ENCODE measurements at regions not wholly inside any gene's neighbourhood (a gene's known extent, or its start where the extent isn't known, plus 50 kb on each side); places are given as distances from the start of the nearest gene placed in this dataset.

DNA sequence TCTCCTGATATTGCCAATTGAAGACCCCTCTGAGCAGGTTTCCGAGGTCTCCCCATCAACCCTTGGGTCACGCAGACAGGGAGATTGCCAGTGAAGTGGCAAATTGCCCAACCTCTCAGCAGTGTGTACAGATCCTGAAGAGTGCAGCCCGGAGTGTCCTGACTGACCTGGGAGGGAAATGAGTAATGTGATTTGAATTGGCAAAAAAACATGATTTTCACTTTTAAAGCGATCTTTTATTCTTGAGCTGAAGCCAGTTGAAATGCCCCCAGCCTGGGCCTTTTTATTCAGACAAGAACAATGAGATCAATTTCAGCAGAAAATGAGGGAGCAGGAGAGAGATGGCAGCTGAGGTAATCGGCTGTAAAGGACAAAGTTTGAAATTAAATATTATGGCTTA is 401.8 kb downstream of the RAPGEF2 start:
- peak; percentile 30 for DNase-seq (ENCODE audit: low read depth)
- H3K4me3 ChIP-seq (ENCODE audit: control insufficient read depth, low read depth, low read length): no peak overlapping the region

GRCh38 chr4:159505266-159505975 is 402.5 kb downstream of the RAPGEF2 start:
- no peak overlapping the region for H3K4me3 ChIP-seq (ENCODE audit: control insufficient read depth, low read depth, low read length)
- DNase-seq (ENCODE audit: low read depth): no peak
- TF ChIP-seq CTCF (conservative IDR thresholded peaks at IDR 0.05; ENCODE audit: control insufficient read depth, insufficient read depth, low read depth, low read length): no peak

More for the DNA sequence above, 401.8 kb downstream of the RAPGEF2 start:
- no peak for TF ChIP-seq CTCF (conservative IDR thresholded peaks at IDR 0.05; ENCODE audit: control insufficient read depth, insufficient read depth, low read depth, low read length)

DNA sequence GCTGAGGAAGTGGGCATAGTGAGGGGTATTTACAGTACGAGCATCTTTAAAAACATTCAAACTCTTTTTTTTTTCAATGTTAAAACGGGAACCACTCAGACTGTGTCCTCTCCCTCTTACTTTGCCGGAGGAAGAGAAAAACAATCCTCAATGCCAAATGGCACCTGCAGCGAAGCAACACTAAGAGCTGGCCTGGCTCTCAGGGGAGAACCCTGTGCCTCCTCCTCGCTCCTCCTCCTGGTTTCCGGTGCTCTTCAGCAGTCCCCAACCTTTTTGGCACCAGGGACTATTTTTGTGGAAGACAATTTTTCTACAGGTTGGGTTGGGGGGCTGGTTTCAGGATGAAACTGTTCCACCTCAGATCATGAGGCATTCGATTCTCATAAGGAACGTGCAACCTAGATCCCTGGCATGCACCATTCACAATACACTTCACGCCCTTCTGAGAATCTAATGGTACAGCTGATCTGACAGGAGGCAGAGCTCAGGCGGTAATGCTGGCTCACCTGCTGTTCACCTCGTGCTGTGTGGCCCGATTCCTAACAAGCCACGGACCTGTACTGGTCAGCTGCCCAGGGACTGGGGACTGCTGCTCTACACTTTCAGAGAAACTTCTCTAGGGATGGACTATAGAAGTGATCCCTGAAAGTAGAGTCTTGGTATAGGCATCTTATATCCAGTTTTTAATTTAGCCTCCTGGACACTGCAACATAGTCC is 404.1 kb downstream of the RAPGEF2 start:
- no peak for TF ChIP-seq CTCF (conservative IDR thresholded peaks at IDR 0.05; ENCODE audit: control insufficient read depth, insufficient read depth, low read depth, low read length)
- no peak overlapping the region for H3K4me3 ChIP-seq (ENCODE audit: control insufficient read depth, low read depth, low read length)
- no peak for DNase-seq (ENCODE audit: low read depth)

- DNase-seq (ENCODE audit: low read depth): peak; percentile 38
- no peak for TF ChIP-seq CTCF (conservative IDR thresholded peaks at IDR 0.05; ENCODE audit: control insufficient read depth, insufficient read depth, low read depth, low read length)
- H3K4me3 ChIP-seq (ENCODE audit: control insufficient read depth, low read depth, low read length): no peak overlapping the region
Measured at GRCh38 chr4:159508917-159509500, 406.1 kb downstream of the RAPGEF2 start.

DNA sequence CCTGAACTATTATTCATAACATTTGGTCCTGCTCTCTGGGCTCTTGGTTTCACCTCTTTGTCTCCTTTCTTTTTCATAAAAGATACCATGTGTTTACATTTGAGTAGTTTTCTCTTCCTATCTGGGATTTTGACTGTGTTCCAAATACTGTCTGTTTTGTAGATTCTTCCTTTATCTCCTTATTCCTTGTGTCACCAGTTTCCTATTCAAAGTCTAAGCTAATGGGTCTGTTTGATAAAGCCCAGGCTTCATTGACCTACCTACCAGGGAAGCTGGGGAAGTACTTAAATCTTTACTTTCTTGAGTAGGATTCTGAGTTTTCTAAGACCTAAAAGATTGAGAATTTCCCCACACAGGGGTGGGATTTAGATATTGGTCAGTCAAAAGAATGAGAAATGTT is 409.5 kb downstream of the RAPGEF2 start:
- TF ChIP-seq CTCF (conservative IDR thresholded peaks at IDR 0.05; ENCODE audit: control insufficient read depth, insufficient read depth, low read depth, low read length): no peak
- DNase-seq (ENCODE audit: low read depth): no peak
- H3K4me3 ChIP-seq (ENCODE audit: control insufficient read depth, low read depth, low read length): no peak overlapping the region

DNA sequence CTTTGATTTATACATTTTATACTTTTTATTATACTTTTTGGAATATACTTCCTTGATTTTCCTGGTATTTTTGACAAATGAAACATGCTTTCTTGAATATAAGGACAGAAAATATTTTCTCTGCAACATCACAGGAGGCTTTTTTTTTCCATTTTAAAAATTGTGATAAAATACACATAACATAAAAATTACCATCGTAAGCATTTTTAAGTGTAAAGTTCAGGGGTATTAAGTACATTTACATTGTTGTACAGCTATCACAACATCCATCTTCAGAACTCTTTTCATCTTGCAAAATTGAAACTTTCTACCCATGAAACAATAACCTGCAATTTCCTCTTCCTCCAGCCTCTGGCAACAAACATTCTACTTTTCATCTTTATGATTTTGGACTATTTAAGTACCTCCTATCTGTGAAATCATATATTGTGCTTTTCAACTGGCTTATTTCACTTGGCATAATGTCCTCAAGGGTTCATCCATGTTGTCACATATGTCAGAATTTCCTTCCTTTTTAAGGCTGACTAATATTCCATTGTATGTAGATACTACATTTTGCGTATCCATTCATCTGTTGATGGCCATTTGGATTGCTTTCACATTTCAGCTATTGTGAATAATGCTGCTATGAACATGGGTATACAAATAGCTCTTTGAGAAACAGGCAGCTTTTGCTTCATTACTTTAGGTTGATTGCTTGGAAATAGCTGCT is 412.6 kb downstream of the RAPGEF2 start:
- no peak for TF ChIP-seq CTCF (conservative IDR thresholded peaks at IDR 0.05; ENCODE audit: control insufficient read depth, insufficient read depth, low read depth, low read length)
- DNase-seq (ENCODE audit: low read depth): no peak
- no peak overlapping the region for H3K4me3 ChIP-seq (ENCODE audit: control insufficient read depth, low read depth, low read length)

Data from fibroblast of mammary gland (primary cell).